GM12865 (cell line): ENCODE measurements at regions not wholly inside any gene's neighbourhood (a gene's known extent, or its start where the extent isn't known, plus 50 kb on each side); places are given as distances from the start of the nearest gene placed in this dataset.

Experiments
- DNase-seq: peaks from one replicate; pipeline ENCODE4 v3.0.0; 2010; ENCODE audit warnings: low read depth
- H3K4me3 ChIP-seq: 2 replicates; pipeline ENCODE4 v1.5.1; 2011; ENCODE audit warnings: mild to moderate bottlenecking, low read depth, low read length, control low read depth
- TF ChIP-seq, protein P1 (sequence below): IDR thresholded peaks from 2 replicates; pipeline ENCODE4 v1.5.1; 2011; ENCODE audit warnings: low read length, control low read depth, low read depth, inconsistent platforms; ENCODE audit not compliant: insufficient read depth; ENCODE audit errors: missing control alignments

DNA sequence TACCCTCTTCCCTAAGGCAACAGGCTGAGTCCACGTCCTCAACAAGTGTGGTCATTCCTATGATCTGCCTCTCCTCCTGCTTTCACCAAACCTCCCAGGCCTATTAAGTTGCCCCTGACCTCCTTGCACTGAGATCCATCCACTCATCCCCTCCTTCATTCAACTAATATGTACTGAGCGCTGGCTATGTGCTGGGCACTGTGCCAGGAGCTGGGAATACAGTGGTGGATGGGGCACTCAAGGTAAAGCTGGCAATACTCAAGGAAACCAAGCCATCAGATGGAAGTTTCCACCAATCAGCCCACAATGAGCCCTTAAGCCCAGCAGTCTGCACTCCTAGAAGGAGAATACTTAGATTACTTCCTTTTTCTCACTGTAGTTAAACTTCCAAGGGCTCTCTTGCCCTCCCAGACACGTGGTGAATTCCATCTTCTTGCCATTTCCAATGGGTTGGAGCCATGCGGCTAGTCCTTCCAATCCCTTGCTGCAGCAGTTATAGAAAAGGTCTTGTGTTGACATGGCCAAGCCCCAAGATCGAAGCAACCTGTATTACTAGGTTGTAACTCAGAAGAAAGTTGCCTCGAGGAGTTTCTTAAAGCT, 279.9 kb upstream of the RUNX1 start:
- DNase-seq: no peak
- H3K4me3 ChIP-seq: no peak overlapping the region
- TF ChIP-seq, protein P1, sequence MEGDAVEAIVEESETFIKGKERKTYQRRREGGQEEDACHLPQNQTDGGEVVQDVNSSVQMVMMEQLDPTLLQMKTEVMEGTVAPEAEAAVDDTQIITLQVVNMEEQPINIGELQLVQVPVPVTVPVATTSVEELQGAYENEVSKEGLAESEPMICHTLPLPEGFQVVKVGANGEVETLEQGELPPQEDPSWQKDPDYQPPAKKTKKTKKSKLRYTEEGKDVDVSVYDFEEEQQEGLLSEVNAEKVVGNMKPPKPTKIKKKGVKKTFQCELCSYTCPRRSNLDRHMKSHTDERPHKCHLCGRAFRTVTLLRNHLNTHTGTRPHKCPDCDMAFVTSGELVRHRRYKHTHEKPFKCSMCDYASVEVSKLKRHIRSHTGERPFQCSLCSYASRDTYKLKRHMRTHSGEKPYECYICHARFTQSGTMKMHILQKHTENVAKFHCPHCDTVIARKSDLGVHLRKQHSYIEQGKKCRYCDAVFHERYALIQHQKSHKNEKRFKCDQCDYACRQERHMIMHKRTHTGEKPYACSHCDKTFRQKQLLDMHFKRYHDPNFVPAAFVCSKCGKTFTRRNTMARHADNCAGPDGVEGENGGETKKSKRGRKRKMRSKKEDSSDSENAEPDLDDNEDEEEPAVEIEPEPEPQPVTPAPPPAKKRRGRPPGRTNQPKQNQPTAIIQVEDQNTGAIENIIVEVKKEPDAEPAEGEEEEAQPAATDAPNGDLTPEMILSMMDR: no peak

DNA sequence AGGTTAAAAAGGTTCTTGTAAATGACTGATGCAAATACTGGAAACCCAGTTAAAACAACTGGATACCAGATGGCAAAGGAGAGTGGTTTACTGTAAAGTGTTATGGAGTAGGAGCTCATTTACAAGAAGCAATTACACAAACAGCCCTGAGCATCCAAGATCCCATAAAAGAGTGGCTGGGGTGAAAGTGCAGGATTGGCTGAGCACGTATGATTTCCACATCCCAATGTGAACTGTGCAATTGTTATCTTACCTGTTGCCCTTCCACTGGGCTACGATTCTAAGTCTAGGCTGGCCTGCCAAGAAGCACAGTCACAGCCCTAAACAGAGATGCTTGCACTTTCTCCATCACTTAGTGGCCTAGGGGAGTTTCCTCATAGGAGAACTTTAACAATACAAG, 277.6 kb upstream of the RUNX1 start:
- TF ChIP-seq, protein P1: no peak
- no peak for DNase-seq

DNA sequence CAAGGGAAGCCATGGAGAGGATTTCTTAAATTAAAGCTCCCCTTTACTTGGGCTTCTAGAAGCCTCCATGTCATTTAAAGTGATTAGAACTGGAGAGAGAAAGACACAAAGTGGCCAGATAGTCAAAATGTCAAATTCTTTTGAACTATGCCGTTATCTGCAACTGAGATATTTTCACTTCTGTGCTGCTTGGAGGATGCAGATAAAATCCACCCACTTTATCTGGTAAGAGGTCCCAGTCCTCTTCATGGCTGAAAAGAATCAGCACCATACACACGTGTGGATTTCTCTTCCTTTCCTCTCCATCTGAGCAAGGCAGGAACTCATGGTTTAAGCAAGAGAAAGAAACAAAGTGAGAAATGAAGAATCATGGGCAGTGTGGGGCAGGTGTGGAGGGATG, 276.9 kb upstream of the RUNX1 start:
- H3K4me3 ChIP-seq: no peak overlapping the region

More for the DNA sequence above, 277.6 kb upstream of the RUNX1 start:
- H3K4me3 ChIP-seq: no peak overlapping the region

DNA sequence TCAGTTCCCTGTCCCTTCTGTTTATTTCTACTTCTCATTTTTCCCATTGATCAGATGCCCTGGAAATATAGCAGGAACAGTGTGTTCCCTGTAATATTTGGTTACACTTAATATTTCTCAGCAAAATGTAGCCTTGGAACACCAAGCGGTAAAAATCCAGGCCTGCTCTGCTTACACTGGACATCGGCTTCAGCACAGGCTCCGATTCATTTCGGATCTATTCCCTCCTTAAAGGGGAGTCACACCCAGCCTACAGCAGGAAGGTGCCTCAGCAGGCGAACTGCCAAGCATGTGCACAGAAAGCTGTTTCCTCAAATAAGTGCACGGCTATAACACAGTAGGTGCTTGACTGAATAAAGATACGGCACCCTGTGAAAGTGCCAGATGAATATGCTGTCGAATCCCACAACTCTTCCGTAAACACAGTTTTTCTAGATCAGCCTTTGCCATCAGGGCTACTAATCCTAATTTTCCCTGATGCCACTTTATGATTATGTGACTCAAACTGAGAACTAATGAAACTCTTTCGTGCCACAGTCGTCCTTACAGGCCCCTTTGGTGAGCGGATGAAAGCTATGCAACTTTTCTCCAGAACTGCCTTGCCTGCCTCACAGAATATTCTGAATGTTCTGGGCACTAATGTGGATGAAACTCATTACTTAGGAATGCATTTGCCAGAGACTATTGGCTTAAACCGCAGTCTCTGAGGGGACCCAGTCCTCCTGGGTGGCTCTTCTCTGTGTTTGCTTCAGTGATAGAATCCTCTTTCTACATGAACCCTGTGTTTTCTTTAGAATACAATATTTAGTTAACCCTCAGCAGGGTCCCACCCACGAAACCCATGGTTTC, 275.5 kb upstream of the RUNX1 start:
- no peak overlapping the region for H3K4me3 ChIP-seq
- no peak for DNase-seq

More for the DNA sequence above, 276.9 kb upstream of the RUNX1 start:
- TF ChIP-seq, protein P1: no peak
- DNase-seq: no peak

DNA sequence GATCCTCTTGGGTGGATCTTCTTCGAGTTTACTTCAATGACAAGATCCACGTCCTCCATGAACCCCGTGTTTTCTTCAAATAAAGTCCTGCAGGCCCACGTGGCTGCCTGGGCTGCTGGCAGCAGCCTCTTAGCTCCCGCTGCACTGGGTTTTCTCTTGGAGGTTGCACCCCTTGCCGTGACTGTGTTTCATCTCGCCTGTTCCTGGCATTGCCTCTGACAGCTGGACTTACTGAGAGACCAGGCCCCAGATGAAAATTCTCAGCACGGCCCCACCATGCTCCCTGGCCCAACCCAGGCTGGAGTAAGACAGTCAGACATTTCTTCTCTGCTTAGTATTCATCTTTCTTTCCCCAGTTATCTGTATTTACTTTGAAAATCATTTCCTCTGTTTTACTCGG, 274.8 kb upstream of the RUNX1 start:
- TF ChIP-seq, protein P1: no peak
- no peak for DNase-seq

More for the DNA sequence above, 275.5 kb upstream of the RUNX1 start:
- TF ChIP-seq, protein P1: no peak

DNA sequence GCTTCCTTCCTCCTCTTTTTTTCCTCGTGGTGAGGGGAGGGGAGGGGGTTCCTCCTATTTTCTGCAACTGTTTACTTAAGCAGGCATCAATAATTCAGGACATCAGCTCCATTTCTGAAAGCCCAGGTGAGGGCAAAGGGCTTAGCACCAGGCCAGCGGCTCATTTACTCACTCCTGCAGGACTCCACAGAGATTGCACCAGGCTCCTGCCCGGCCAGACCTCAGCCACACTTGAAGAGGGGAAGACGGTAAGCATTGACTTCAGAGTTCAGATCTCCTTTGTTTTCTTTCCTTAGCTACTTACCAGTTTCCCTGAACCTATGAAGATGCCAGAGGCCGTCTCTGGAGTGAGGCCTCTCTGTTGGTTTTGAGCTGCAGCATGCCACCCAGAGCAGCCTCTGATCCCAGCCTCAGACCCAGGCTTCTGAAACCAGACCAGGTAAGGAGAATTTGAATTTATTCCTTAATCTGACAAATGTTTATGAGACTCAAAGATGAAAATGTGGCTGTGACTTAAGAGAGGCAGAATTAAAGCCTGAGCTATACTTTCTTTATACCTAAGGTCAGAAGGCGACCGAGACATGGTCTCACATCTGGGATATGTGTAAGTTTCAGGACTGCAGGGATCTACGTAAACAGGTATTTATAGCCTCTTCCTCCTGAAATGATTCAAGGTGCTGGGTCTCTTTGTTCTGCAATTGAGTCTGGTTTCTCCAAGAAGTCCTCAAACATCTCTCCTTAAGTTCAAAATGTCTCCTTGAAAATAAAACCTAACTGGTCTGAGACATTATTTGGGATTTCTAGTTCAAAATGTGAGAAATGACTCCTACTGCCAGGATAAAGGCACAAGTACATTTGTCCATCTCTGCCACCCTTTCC, 272.5 kb upstream of the RUNX1 start:
- DNase-seq: peak; percentile 13
- TF ChIP-seq, protein P1: no peak
- H3K4me3 ChIP-seq: no peak overlapping the region

More for the DNA sequence above, 274.8 kb upstream of the RUNX1 start:
- H3K4me3 ChIP-seq: no peak overlapping the region
